Astrocyte (in vitro differentiated cells and primary cell): ENCODE measurements at regions not wholly inside any gene's neighbourhood (a gene's known extent, or its start where the extent isn't known, plus 50 kb on each side); places are given as distances from the start of the nearest gene placed in this dataset.

ENCODE experiments used
- DNase-seq: peaks from one replicate; pipeline ENCODE4 v3.0.0-alpha.2; 2010; ENCODE audit warnings: low read depth
- FAIRE-seq: peaks from 2 replicates; lab custom pipeline; 2011; peaks lifted over from hg19 to GRCh38; lab: Jason Lieb, UNC
- H2AFZ ChIP-seq: 2 replicates; pipeline ENCODE4 v1.6.0; 2012; ENCODE audit warnings: low read depth, low read length, inconsistent platforms
- H3K27ac ChIP-seq: 2 replicates; pipeline ENCODE4 v1.5.1; 2011; ENCODE audit warnings: low read depth, low read length, inconsistent platforms
- H3K27me3 ChIP-seq: 2 replicates; pipeline ENCODE4 v1.6.0; 2011; ENCODE audit warnings: low read length, inconsistent platforms; ENCODE audit not compliant: insufficient read depth
- H3K36me3 ChIP-seq: 2 replicates; pipeline ENCODE4 v1.5.1; 2011; ENCODE audit warnings: low read length, inconsistent platforms; ENCODE audit not compliant: insufficient read depth
- H3K4me1 ChIP-seq: 2 replicates; pipeline ENCODE4 v1.5.1; 2011; ENCODE audit warnings: low read length, inconsistent platforms; ENCODE audit not compliant: insufficient read depth
- H3K4me2 ChIP-seq: 2 replicates; pipeline ENCODE4 v1.6.0; 2012; ENCODE audit warnings: low read length, inconsistent platforms
- H3K4me3 ChIP-seq: 2 replicates; pipeline ENCODE4 v1.5.1; 2011; ENCODE audit warnings: low read depth, mild to moderate bottlenecking, low read length, inconsistent platforms; ENCODE audit not compliant: insufficient read depth
- H3K79me2 ChIP-seq: 2 replicates; pipeline ENCODE4 v1.6.0; 2012; ENCODE audit warnings: mild to moderate bottlenecking, low read length, inconsistent platforms; ENCODE audit not compliant: insufficient read depth
- H3K9ac ChIP-seq: 2 replicates; pipeline ENCODE4 v1.6.0; 2012; ENCODE audit warnings: mild to moderate bottlenecking, low read length, inconsistent platforms
- H3K9me3 ChIP-seq: 2 replicates; pipeline ENCODE4 v1.5.1; 2012; ENCODE audit warnings: low read depth, mild to moderate bottlenecking, low read length, inconsistent platforms; ENCODE audit not compliant: insufficient read depth
- H4K20me1 ChIP-seq: 2 replicates; pipeline ENCODE4 v1.6.0; 2012; ENCODE audit warnings: low read length, inconsistent platforms; ENCODE audit not compliant: insufficient read depth
- H3K27ac Mint-ChIP-seq: one replicate; pipeline ENCODE4 v1.8.0; 2021; ENCODE audit warnings: mild to moderate bottlenecking, mixed read lengths; ENCODE audit not compliant: unreplicated experiment
- H3K27me3 Mint-ChIP-seq: one replicate; pipeline ENCODE4 v1.8.0; 2021; ENCODE audit warnings: low read depth, mixed read lengths; ENCODE audit not compliant: unreplicated experiment
- H3K36me3 Mint-ChIP-seq: one replicate; pipeline ENCODE4 v1.8.0; 2021; ENCODE audit warnings: low read depth, mixed read lengths; ENCODE audit not compliant: unreplicated experiment
- H3K4me1 Mint-ChIP-seq: one replicate; pipeline ENCODE4 v1.8.0; 2021; ENCODE audit warnings: low read depth, mixed read lengths; ENCODE audit not compliant: unreplicated experiment
- H3K4me3 Mint-ChIP-seq: one replicate; pipeline ENCODE4 v1.8.0; 2021; ENCODE audit warnings: mild to moderate bottlenecking, moderate library complexity, mixed read lengths; ENCODE audit not compliant: unreplicated experiment
- H3K9me3 Mint-ChIP-seq: one replicate; pipeline ENCODE4 v1.8.0; 2021; ENCODE audit warnings: mild to moderate bottlenecking, mixed read lengths; ENCODE audit not compliant: unreplicated experiment
- EZH2 ChIP-seq: IDR thresholded peaks from 2 replicates; pipeline ENCODE4 v1.6.1; 2012; ENCODE audit warnings: mild to moderate bottlenecking, low read length, inconsistent platforms; ENCODE audit not compliant: insufficient read depth
- TF ChIP-seq, protein P1 (sequence below): IDR thresholded peaks from 2 replicates; pipeline ENCODE4 v1.5.1; 2011; ENCODE audit warnings: low read depth, mild to moderate bottlenecking, inconsistent platforms, low read length, moderate library complexity; ENCODE audit not compliant: insufficient read depth

DNA sequence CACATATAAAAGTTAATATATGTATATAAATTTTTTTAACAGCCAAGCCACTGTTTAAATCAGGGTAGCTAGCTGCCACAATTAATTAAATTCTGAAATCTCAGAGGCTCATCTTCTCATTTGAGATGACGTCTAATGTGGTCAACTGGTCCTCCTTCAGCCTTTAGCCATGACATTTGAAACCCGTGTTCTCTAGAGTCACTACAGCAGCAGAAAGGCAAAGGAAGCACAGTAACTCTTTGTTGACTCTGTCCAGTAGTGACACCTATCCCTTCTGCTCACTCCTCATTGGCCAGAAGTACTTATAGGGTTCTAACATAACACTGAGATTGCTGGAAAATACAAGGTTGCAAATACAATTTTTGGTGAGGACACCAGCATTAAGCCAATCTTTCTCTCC is 555.5 kb downstream of the ETV1 start:
- no peak overlapping the region for H3K9ac ChIP-seq
- no peak for DNase-seq
- no peak for FAIRE-seq
- H3K27me3 Mint-ChIP-seq, result no peaks in the 10 kb centered on the region
- TF ChIP-seq, protein P1, sequence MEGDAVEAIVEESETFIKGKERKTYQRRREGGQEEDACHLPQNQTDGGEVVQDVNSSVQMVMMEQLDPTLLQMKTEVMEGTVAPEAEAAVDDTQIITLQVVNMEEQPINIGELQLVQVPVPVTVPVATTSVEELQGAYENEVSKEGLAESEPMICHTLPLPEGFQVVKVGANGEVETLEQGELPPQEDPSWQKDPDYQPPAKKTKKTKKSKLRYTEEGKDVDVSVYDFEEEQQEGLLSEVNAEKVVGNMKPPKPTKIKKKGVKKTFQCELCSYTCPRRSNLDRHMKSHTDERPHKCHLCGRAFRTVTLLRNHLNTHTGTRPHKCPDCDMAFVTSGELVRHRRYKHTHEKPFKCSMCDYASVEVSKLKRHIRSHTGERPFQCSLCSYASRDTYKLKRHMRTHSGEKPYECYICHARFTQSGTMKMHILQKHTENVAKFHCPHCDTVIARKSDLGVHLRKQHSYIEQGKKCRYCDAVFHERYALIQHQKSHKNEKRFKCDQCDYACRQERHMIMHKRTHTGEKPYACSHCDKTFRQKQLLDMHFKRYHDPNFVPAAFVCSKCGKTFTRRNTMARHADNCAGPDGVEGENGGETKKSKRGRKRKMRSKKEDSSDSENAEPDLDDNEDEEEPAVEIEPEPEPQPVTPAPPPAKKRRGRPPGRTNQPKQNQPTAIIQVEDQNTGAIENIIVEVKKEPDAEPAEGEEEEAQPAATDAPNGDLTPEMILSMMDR, result no peak
- TF ChIP-seq EZH2, result no peak
- H3K4me1 ChIP-seq, result no peaks in the 10 kb centered on the region
- H3K36me3 Mint-ChIP-seq, result no peaks in the 10 kb centered on the region
- H4K20me1 ChIP-seq, result no peaks in the 10 kb centered on the region
- H3K27ac Mint-ChIP-seq, result no peak overlapping the region
- H2AFZ ChIP-seq, result no peak overlapping the region
- H3K4me2 ChIP-seq, result no peak overlapping the region
- no peaks in the 10 kb centered on the region for H3K36me3 ChIP-seq
- no peaks in the 10 kb centered on the region for H3K4me1 Mint-ChIP-seq
- no peaks in the 10 kb centered on the region for H3K79me2 ChIP-seq
- no peaks in the 10 kb centered on the region for H3K27me3 ChIP-seq
- no peak overlapping the region for H3K4me3 ChIP-seq
- H3K27ac ChIP-seq, result no peak overlapping the region
- no peaks in the 10 kb centered on the region for H3K9me3 ChIP-seq
- H3K9me3 Mint-ChIP-seq, result no peaks in the 10 kb centered on the region
- H3K4me3 Mint-ChIP-seq, result no peak overlapping the region

DNA sequence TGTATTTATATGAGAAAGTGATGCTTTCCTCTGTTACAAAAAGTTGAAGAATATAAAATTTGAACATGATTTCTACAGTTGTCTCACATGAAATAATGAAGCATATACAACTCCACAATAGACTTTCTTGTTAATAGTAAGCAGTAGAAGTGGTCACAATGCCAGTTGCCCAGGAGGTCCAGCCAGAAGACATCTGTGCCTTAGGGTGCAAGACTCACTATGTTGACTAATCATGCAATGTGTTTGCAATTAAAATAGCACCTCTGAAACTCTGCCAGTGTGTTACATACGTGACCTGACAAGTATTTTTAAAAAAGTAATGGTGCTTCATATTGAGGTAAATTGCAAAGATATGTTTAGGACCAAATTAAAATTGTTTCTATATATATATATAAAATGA is 547.2 kb downstream of the ETV1 start:
- Histone ChIP-seq H3K9me3 (no peaks in the 10 kb centered on the region), H3K4me1 (no peaks in the 10 kb centered on the region), H3K36me3 (no peaks in the 10 kb centered on the region), H3K4me2 (no peak overlapping the region), H4K20me1 (no peaks in the 10 kb centered on the region), H3K79me2 (no peaks in the 10 kb centered on the region), H2AFZ (no peak overlapping the region), H3K27me3 (no peaks in the 10 kb centered on the region), H3K4me3 (no peak overlapping the region), H3K27ac (no peak overlapping the region), H3K9ac (no peak overlapping the region)
- H3K36me3 Mint-ChIP-seq, result no peaks in the 10 kb centered on the region
- H3K9me3 Mint-ChIP-seq, result no peaks in the 10 kb centered on the region
- no peak overlapping the region for H3K4me3 Mint-ChIP-seq
- TF ChIP-seq, protein P1, result no peak
- TF ChIP-seq EZH2, result no peak
- no peaks in the 10 kb centered on the region for H3K4me1 Mint-ChIP-seq
- no peak overlapping the region for H3K27ac Mint-ChIP-seq
- no peaks in the 10 kb centered on the region for H3K27me3 Mint-ChIP-seq
- FAIRE-seq (no peak), DNase-seq (no peak)

DNA sequence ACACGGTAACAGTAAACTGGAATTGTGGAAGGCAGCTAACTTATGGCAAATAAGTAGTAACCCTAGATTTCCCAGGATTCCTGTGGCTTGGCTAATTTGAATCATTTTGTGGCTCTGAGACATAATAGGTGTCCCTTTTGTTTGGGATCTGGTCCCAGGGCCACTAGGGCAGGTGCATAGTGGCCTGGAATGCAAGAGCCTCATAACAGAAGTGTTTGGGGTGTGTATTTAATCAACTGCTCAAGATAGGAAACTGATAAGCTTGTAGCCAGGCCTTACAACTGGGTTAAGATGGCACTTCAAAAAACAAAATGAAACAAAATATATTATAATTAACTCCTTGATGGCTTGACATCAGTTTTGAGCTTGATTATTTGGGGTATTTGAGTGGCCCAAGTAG is 541.8 kb downstream of the ETV1 start:
- no peaks in the 10 kb centered on the region for H3K4me1 ChIP-seq
- DNase-seq, result no peak
- no peak overlapping the region for H3K9ac ChIP-seq
- no peak overlapping the region for H3K4me3 ChIP-seq
- H4K20me1 ChIP-seq, result no peaks in the 10 kb centered on the region
- H3K79me2 ChIP-seq, result no peaks in the 10 kb centered on the region
- Mint-ChIP-seq H3K4me3 (no peak overlapping the region), H3K4me1 (no peaks in the 10 kb centered on the region), H3K9me3 (no peaks in the 10 kb centered on the region), H3K36me3 (no peaks in the 10 kb centered on the region), H3K27me3 (no peaks in the 10 kb centered on the region), H3K27ac (no peak overlapping the region)
- H2AFZ ChIP-seq, result no peak overlapping the region
- no peaks in the 10 kb centered on the region for H3K27me3 ChIP-seq
- TF ChIP-seq EZH2, result no peak
- no peak for FAIRE-seq
- no peak overlapping the region for H3K27ac ChIP-seq
- H3K36me3 ChIP-seq, result no peaks in the 10 kb centered on the region
- H3K4me2 ChIP-seq, result no peak overlapping the region
- no peaks in the 10 kb centered on the region for H3K9me3 ChIP-seq
